Fibroblast of lung (primary cell): ENCODE measurements at regions not wholly inside any gene's neighbourhood (a gene's known extent, or its start where the extent isn't known, plus 50 kb on each side); places are given as distances from the start of the nearest gene placed in this dataset.

Source experiments
- CTCF ChIP-seq, 2 donors: IDR thresholded peaks in 1 of 2; conservative IDR thresholded peaks in 1 of 2; 1 replicate in 1 of 2; 2 replicates in 1 of 2; pipeline ENCODE4 v1.5.1; 2011 to 2012; ENCODE audit warnings: low read length in 2 of 2, control low read depth in 1 of 2, inconsistent platforms in 1 of 2, low read depth in 1 of 2, mild to moderate bottlenecking in 1 of 2
- EZH2 ChIP-seq: IDR thresholded peaks from 2 replicates; pipeline ENCODE4 v1.5.1; 2012; ENCODE audit warnings: low read length, control low read depth, mild to moderate bottlenecking; ENCODE audit errors: missing control alignments

DNA sequence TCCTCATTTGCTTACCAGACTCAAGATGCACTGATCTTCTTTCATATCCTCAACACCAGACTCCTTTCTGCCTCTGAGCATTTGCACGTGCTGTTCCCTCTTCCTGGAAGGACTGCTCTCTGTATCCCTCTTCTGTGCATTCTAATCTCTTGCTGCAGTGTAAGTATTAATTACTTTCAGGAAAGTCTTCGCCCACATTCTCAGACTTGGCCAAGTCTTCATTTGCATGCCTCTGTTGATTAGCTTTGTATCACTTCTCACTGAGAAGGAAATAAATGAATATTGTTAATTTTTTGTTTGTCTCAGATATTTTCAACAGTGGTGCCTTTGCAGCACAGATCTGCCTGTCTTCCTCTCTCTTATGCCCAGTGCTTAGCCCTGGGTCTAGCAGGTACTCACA, 50.3 kb upstream of the RAB3GAP2 start:
- TF ChIP-seq EZH2 (no peak), CTCF (conservative IDR thresholded peaks at IDR 0.05 in 1 of 2, IDR thresholded peaks at IDR 0.05 in 1 of 2; ENCODE audit: low read depth in 1 of 2, low read length in 2 of 2) (no peak)
